ENCODE measurements at regions not wholly inside any gene's neighbourhood (a gene's known extent, or its start where the extent isn't known, plus 50 kb on each side); places are given as distances from the start of the nearest gene placed in this dataset.

- DNase-seq (ENCODE audit: low read depth), result no peak
These were observed 80.0 kb upstream of the FREM2 start for GRCh38 chr13:38606699-38607535.

GRCh38 chr13:38617936-38618335, 68.9 kb upstream of the FREM2 start:
- no peak for DNase-seq (ENCODE audit: low read depth)

- no peak for DNase-seq (ENCODE audit: low read depth)
These were observed 68.5 kb upstream of the FREM2 start for GRCh38 chr13:38618336-38618735.

GRCh38 chr13:38618881-38619280, 68.0 kb upstream of the FREM2 start:
- DNase-seq (ENCODE audit: low read depth), result no peak

GRCh38 chr13:38620876-38621275, 66.0 kb upstream of the FREM2 start:
- no peak for DNase-seq (ENCODE audit: low read depth)

- DNase-seq (ENCODE audit: low read depth), result no peak
These were observed 62.1 kb upstream of the FREM2 start for GRCh38 chr13:38624822-38625221.

- no peak for DNase-seq (ENCODE audit: low read depth)
These were observed 58.3 kb upstream of the FREM2 start for GRCh38 chr13:38628554-38628953.

- DNase-seq (ENCODE audit: low read depth), result peak; percentile 18
These were observed 56.1 kb upstream of the FREM2 start for GRCh38 chr13:38630780-38631179.

GRCh38 chr13:38635030-38635429, 51.8 kb upstream of the FREM2 start:
- no peak for DNase-seq (ENCODE audit: low read depth)

GRCh38 chr13:38636073-38636472, 50.8 kb upstream of the FREM2 start:
- no peak for DNase-seq (ENCODE audit: low read depth)

- DNase-seq (ENCODE audit: low read depth), result no peak
These were observed 50.1 kb upstream of the FREM2 start for GRCh38 chr13:38636761-38637160.

All from EH (cell line).